Brain microvascular endothelial cell (primary cell): ENCODE measurements at regions not wholly inside any gene's neighbourhood (a gene's known extent, or its start where the extent isn't known, plus 50 kb on each side); places are given as distances from the start of the nearest gene placed in this dataset.

Source experiments
- DNase-seq: peaks from one replicate; pipeline ENCODE4 v3.0.0-alpha.2; 2020
- H3K27ac ChIP-seq: fragments of 250-450 bp; sonication (Bioruptor Pico); 2 replicates; pipeline ENCODE4 v1.5.1; 2020; ENCODE audit warnings: mild to moderate bottlenecking, moderate library complexity
- H3K27me3 ChIP-seq: fragments of 250-450 bp; sonication (Bioruptor Pico); replicated peaks from 2 replicates; pipeline ENCODE4 v1.5.1; 2020; ENCODE audit warnings: mild to moderate bottlenecking
- H3K36me3 ChIP-seq: fragments of 250-450 bp; sonication (Bioruptor Pico); replicated peaks from 2 replicates; pipeline ENCODE4 v1.5.1; 2020; ENCODE audit warnings: mild to moderate bottlenecking
- H3K4me3 ChIP-seq: 2 replicates; pipeline ENCODE4 v1.5.1; 2011; ENCODE audit warnings: low read depth, mild to moderate bottlenecking, control low read depth, low read length, moderate library complexity
- CTCF ChIP-seq: IDR thresholded peaks from 2 replicates; pipeline ENCODE4 v1.5.1; 2011; ENCODE audit warnings: low read depth, mild to moderate bottlenecking, moderate library complexity, low read length, control low read depth, inconsistent platforms; ENCODE audit errors: missing control alignments
- in situ Hi-C: cut with HindIII; loops from 2 replicates; pipeline ENCODE4 v1.10.0; 2017; ENCODE audit warnings: low sequenced_read_pairs, low pct_ligation_motif_present

GRCh38 chr1:58152697-58153096 lies 393.8 kb downstream of the OMA1 start:
- Histone ChIP-seq H3K27me3 (no peaks in the 10 kb centered on the region), H3K36me3 (no peaks in the 10 kb centered on the region), H3K4me3 (no peak overlapping the region), H3K27ac (no peak overlapping the region)
- no peak for DNase-seq
- in situ Hi-C loops: no loop called here
- TF ChIP-seq CTCF: no peak

- DNase-seq: no peak
- in situ Hi-C loops: no loop called here
- Histone ChIP-seq H3K27me3 (no peaks in the 10 kb centered on the region), H3K4me3 (no peak overlapping the region), H3K36me3 (no peaks in the 10 kb centered on the region), H3K27ac (no peak overlapping the region)
- TF ChIP-seq CTCF: no peak
These were observed 397.2 kb downstream of the OMA1 start for GRCh38 chr1:58149271-58149812.

GRCh38 chr1:58144698-58145270 lies 401.7 kb downstream of the OMA1 start:
- Histone ChIP-seq H3K4me3 (no peak overlapping the region), H3K27me3 (no peaks in the 10 kb centered on the region), H3K36me3 (no peaks in the 10 kb centered on the region), H3K27ac (no peak overlapping the region)
- in situ Hi-C loops: no loop called here
- TF ChIP-seq CTCF: no peak
- DNase-seq: no peak

GRCh38 chr1:58143972-58144697 lies 402.4 kb downstream of the OMA1 start:
- no peak for TF ChIP-seq CTCF
- in situ Hi-C loops: no loop called here
- Histone ChIP-seq H3K36me3 (no peaks in the 10 kb centered on the region), H3K27me3 (no peaks in the 10 kb centered on the region), H3K4me3 (no peak overlapping the region), H3K27ac (no peak overlapping the region)
- no peak for DNase-seq

- TF ChIP-seq CTCF: no peak
- no peak overlapping the region for H3K4me3 ChIP-seq
- no peak for DNase-seq
- no peaks in the 10 kb centered on the region for H3K27me3 ChIP-seq
- H3K27ac ChIP-seq: no peak overlapping the region
- no peaks in the 10 kb centered on the region for H3K36me3 ChIP-seq
- in situ Hi-C loops: no loop called here
These were observed 410.1 kb downstream of the OMA1 start for GRCh38 chr1:58136387-58136786.

- no peak overlapping the region for H3K4me3 ChIP-seq
- no peak for TF ChIP-seq CTCF
- H3K27ac ChIP-seq: no peak overlapping the region
- in situ Hi-C loops: no loop called here
- H3K27me3 ChIP-seq: no peaks in the 10 kb centered on the region
- DNase-seq: no peak
- no peaks in the 10 kb centered on the region for H3K36me3 ChIP-seq
These were observed 410.7 kb downstream of the OMA1 start for GRCh38 chr1:58135821-58136321.
